T-cell (primary cell): ENCODE measurements at regions not wholly inside any gene's neighbourhood (a gene's known extent, or its start where the extent isn't known, plus 50 kb on each side); places are given as distances from the start of the nearest gene placed in this dataset.

ENCODE experiments used
- ATAC-seq, 4 experiments: fragments of 200-7000 bp in 3 of 4; fragments of 150-1000 bp in 1 of 4; cut with Tn5 transposase; replicated peaks in 1 of 4; 1 replicate in 3 of 4; 2 replicates in 1 of 4; pipeline ENCODE4 v1.10.0; 2021; ENCODE audit warnings: moderate library complexity in 3 of 4, mild to moderate bottlenecking in 2 of 4, moderate number of reproducible peaks in 1 of 4
- CTCF ChIA-PET, 2 donors: fragments of 300-600 bp; sonication (Branson Sonifier 250); formaldehyde crosslinking; loops; one replicate each; lab custom pipeline; 2022; ENCODE audit warnings: antibody characterized with exemption in 2 of 2; lab: Charles Lee
- POLR2A ChIA-PET, 2 donors: fragments of 300-600 bp; sonication (Branson Sonifier 250); formaldehyde crosslinking; loops; one replicate each; lab custom pipeline; 2022; ENCODE audit warnings: antibody characterized with exemption in 2 of 2; lab: Charles Lee
- DNase-seq, 35 experiments: peaks; one replicate each; pipeline versions ENCODE4 v3.0.0 to v3.0.0-alpha.2; 2013 to 2023
- H3K27ac ChIP-seq: one replicate; pipeline ENCODE4 v1.5.1; 2013; ENCODE audit warnings: low read length
- H3K27me3 ChIP-seq, 2 experiments: replicated peaks in 1 of 2; 1 replicate in 1 of 2; 2 replicates in 1 of 2; pipeline versions ENCODE4 v1.6.1 to v1.7.0; 2013; ENCODE audit warnings: low read length in 1 of 2, mixed read lengths in 1 of 2; ENCODE audit not compliant: control insufficient read depth in 2 of 2, insufficient read depth in 2 of 2; ENCODE audit errors: extremely low read depth in 1 of 2
- H3K36me3 ChIP-seq, 2 donors: 1 replicate in 1 of 2; 2 replicates in 1 of 2; pipeline versions ENCODE4 v1.6.1 to v1.7.0; 2013; ENCODE audit warnings: low read length in 1 of 2; ENCODE audit not compliant: control insufficient read depth in 2 of 2, insufficient read depth in 1 of 2; ENCODE audit errors: extremely low read depth in 1 of 2
- H3K4me1 ChIP-seq, 2 experiments: 1 replicate in 1 of 2; 2 replicates in 1 of 2; pipeline versions ENCODE4 v1.6.1 to v1.7.0; 2013; ENCODE audit warnings: low read length in 2 of 2, mixed read lengths in 1 of 2; ENCODE audit not compliant: insufficient read depth in 2 of 2, control insufficient read depth in 1 of 2; ENCODE audit errors: extremely low read depth in 1 of 2
- H3K4me3 ChIP-seq, 2 donors: 1 replicate in 1 of 2; 2 replicates in 1 of 2; pipeline versions ENCODE4 v1.5.1 to v1.7.0; 2013; ENCODE audit warnings: mild to moderate bottlenecking in 2 of 2, low read length in 1 of 2, moderate library complexity in 1 of 2; ENCODE audit not compliant: control insufficient read depth in 1 of 2; ENCODE audit errors: extremely low read depth in 1 of 2
- H3K9me3 ChIP-seq: 2 replicates; pipeline ENCODE4 v1.7.0; 2013
- H3K27ac Mint-ChIP-seq, 2 donors: one replicate each; pipeline ENCODE4 v1.8.0; 2020 to 2021; ENCODE audit warnings: mild to moderate bottlenecking in 2 of 2, mixed read lengths in 2 of 2
- H3K27me3 Mint-ChIP-seq, 2 donors: one replicate each; pipeline ENCODE4 v1.8.0; 2021 to 2022; ENCODE audit warnings: mixed read lengths in 2 of 2
- H3K36me3 Mint-ChIP-seq: one replicate; pipeline ENCODE4 v1.8.0; 2021; ENCODE audit warnings: mixed read lengths
- H3K4me1 Mint-ChIP-seq, 3 donors: one replicate each; pipeline ENCODE4 v1.8.0; 2020 to 2022; ENCODE audit warnings: mixed read lengths in 3 of 3, mild to moderate bottlenecking in 1 of 3
- H3K4me3 Mint-ChIP-seq, 3 donors: one replicate each; pipeline ENCODE4 v1.8.0; 2020 to 2022; ENCODE audit warnings: mild to moderate bottlenecking in 3 of 3, mixed read lengths in 3 of 3, moderate library complexity in 3 of 3
- H3K9me3 Mint-ChIP-seq, 3 donors: one replicate each; pipeline ENCODE4 v1.8.0; 2020 to 2022; ENCODE audit warnings: mixed read lengths in 3 of 3
- WGBS: methylation state at CpG from one replicate; pipeline ENCODE4 v1.1.5; 2013; ENCODE audit warnings: missing lambda C conversion rate; ENCODE audit not compliant: insufficient coverage; 5-methylcytosine and 5-hydroxymethylcytosine counted together

GRCh38 chr4:136526517-136526916 is 1005.8 kb downstream of the PCDH18 start:
- Histone ChIP-seq H3K9me3 (no peaks in the 10 kb centered on the region), H3K4me3 (no peak overlapping the region), H3K27ac (no peak overlapping the region), H3K36me3 (no peaks in the 10 kb centered on the region), H3K4me1 (no peaks in the 10 kb centered on the region), H3K27me3 (no peaks in the 10 kb centered on the region)
- Mint-ChIP-seq H3K4me3 (no peak overlapping the region), H3K9me3 (peaks cover 0 to 8% (median 0%) of the 10 kb centered on the region in 3 donors), H3K36me3 (no peaks in the 10 kb centered on the region), H3K27me3 (no peaks in the 10 kb centered on the region), H3K27ac (no peak overlapping the region), H3K4me1 (no peaks in the 10 kb centered on the region)
- WGBS = no CpG with 5 or more reads among the region's 2 CpGs
- ATAC-seq (no peak), DNase-seq (no peak)
- ChIA-PET CTCF (no interaction called here), POLR2A (no interaction called here)

GRCh38 chr4:136524039-136524438 is 1008.3 kb downstream of the PCDH18 start:
- H3K4me3 Mint-ChIP-seq = no peak overlapping the region
- ChIA-PET POLR2A (interaction anchor here in 1 of 2 donors (0.6 kb wide), 1 partner anchor 972 kb away, joined by 3 read pairs; no protein-coding TSS in a partner anchor), CTCF (no interaction called here)
- H3K4me1 Mint-ChIP-seq = no peaks in the 10 kb centered on the region
- no peak overlapping the region for H3K27ac ChIP-seq
- no peaks in the 10 kb centered on the region for H3K9me3 ChIP-seq
- H3K27me3 ChIP-seq = no peaks in the 10 kb centered on the region
- DNase-seq (no peak), ATAC-seq (no peak)
- 100% methylated on average over 1 of the region's 2 CpGs for WGBS
- no peaks in the 10 kb centered on the region for H3K36me3 Mint-ChIP-seq
- H3K27me3 Mint-ChIP-seq = no peaks in the 10 kb centered on the region
- H3K36me3 ChIP-seq = no peaks in the 10 kb centered on the region
- no peaks in the 10 kb centered on the region for H3K4me1 ChIP-seq
- H3K4me3 ChIP-seq = no peak overlapping the region
- no peak overlapping the region for H3K27ac Mint-ChIP-seq
- H3K9me3 Mint-ChIP-seq = peaks cover 4 to 11% (median 7%) of the 10 kb centered on the region in 3 donors

- POLR2A ChIA-PET = no interaction called here
- CTCF ChIA-PET = no interaction called here
- no peaks in the 10 kb centered on the region for H3K4me1 ChIP-seq
- DNase-seq = no peak
- H3K9me3 ChIP-seq = no peaks in the 10 kb centered on the region
- H3K4me1 Mint-ChIP-seq = no peaks in the 10 kb centered on the region
- H3K4me3 Mint-ChIP-seq = no peak overlapping the region
- no peaks in the 10 kb centered on the region for H3K36me3 ChIP-seq
- peaks cover 4 to 12% (median 10%) of the 10 kb centered on the region in 3 donors for H3K9me3 Mint-ChIP-seq
- 63% methylated on average over 2 of the region's 3 CpGs for WGBS
- ATAC-seq = no peak
- no peaks in the 10 kb centered on the region for H3K36me3 Mint-ChIP-seq
- no peaks in the 10 kb centered on the region for H3K27me3 Mint-ChIP-seq
- no peak overlapping the region for H3K27ac Mint-ChIP-seq
- no peak overlapping the region for H3K4me3 ChIP-seq
- no peak overlapping the region for H3K27ac ChIP-seq
- H3K27me3 ChIP-seq = no peaks in the 10 kb centered on the region
These were observed 1015.9 kb downstream of the PCDH18 start for GRCh38 chr4:136516371-136516770.

GRCh38 chr4:136505020-136505419 is 1027.3 kb downstream of the PCDH18 start:
- Mint-ChIP-seq H3K9me3 (peaks cover 12 to 26% (median 13%) of the 10 kb centered on the region in 3 donors), H3K4me1 (no peaks in the 10 kb centered on the region), H3K27me3 (no peaks in the 10 kb centered on the region), H3K36me3 (no peaks in the 10 kb centered on the region), H3K27ac (no peak overlapping the region), H3K4me3 (no peak overlapping the region)
- no peaks in the 10 kb centered on the region for H3K9me3 ChIP-seq
- no peak overlapping the region for H3K4me3 ChIP-seq
- ATAC-seq (no peak), DNase-seq (no peak)
- POLR2A ChIA-PET = no interaction called here
- H3K27ac ChIP-seq = no peak overlapping the region
- 43% methylated on average over 1 of the region's 1 CpG for WGBS
- H3K36me3 ChIP-seq = no peaks in the 10 kb centered on the region
- H3K4me1 ChIP-seq = no peaks in the 10 kb centered on the region
- CTCF ChIA-PET = no interaction called here
- no peaks in the 10 kb centered on the region for H3K27me3 ChIP-seq

- Mint-ChIP-seq H3K36me3 (no peaks in the 10 kb centered on the region), H3K4me3 (no peak overlapping the region), H3K27me3 (no peaks in the 10 kb centered on the region), H3K27ac (no peak overlapping the region), H3K9me3 (peaks cover 0 to 10% (median 6%) of the 10 kb centered on the region in 3 donors), H3K4me1 (no peaks in the 10 kb centered on the region)
- H3K27me3 ChIP-seq = no peaks in the 10 kb centered on the region
- DNase-seq (no peak), ATAC-seq (no peak)
- no peak overlapping the region for H3K4me3 ChIP-seq
- H3K9me3 ChIP-seq = no peaks in the 10 kb centered on the region
- H3K27ac ChIP-seq = no peak overlapping the region
- CTCF ChIA-PET = no interaction called here
- no peaks in the 10 kb centered on the region for H3K36me3 ChIP-seq
- H3K4me1 ChIP-seq = no peaks in the 10 kb centered on the region
- POLR2A ChIA-PET = no interaction called here
These were observed 1036.4 kb downstream of the PCDH18 start for GRCh38 chr4:136495851-136496250.

GRCh38 chr4:136495076-136495475 is 1037.2 kb downstream of the PCDH18 start:
- ChIA-PET CTCF (no interaction called here), POLR2A (no interaction called here)
- no peaks in the 10 kb centered on the region for H3K4me1 ChIP-seq
- H3K27ac ChIP-seq = no peak overlapping the region
- Mint-ChIP-seq H3K4me1 (no peaks in the 10 kb centered on the region), H3K4me3 (no peak overlapping the region), H3K27me3 (no peaks in the 10 kb centered on the region), H3K9me3 (peaks cover 2 to 9% (median 3%) of the 10 kb centered on the region in 3 donors), H3K36me3 (no peaks in the 10 kb centered on the region), H3K27ac (no peak overlapping the region)
- H3K4me3 ChIP-seq = no peak overlapping the region
- no peaks in the 10 kb centered on the region for H3K9me3 ChIP-seq
- no peak for DNase-seq
- no peaks in the 10 kb centered on the region for H3K36me3 ChIP-seq
- 74% methylated on average over 2 of the region's 3 CpGs for WGBS
- no peak for ATAC-seq
- no peaks in the 10 kb centered on the region for H3K27me3 ChIP-seq

GRCh38 chr4:136489101-136489500 is 1043.2 kb downstream of the PCDH18 start:
- CTCF ChIA-PET = no interaction called here

More at GRCh38 chr4:136489101-136489500, 1043.2 kb downstream of the PCDH18 start:
- Histone ChIP-seq H3K27ac (no peak overlapping the region), H3K36me3 (no peaks in the 10 kb centered on the region), H3K4me1 (no peaks in the 10 kb centered on the region), H3K9me3 (no peaks in the 10 kb centered on the region), H3K4me3 (no peak overlapping the region), H3K27me3 (no peaks in the 10 kb centered on the region)
- Mint-ChIP-seq H3K4me1 (no peaks in the 10 kb centered on the region), H3K4me3 (no peak overlapping the region), H3K36me3 (no peaks in the 10 kb centered on the region), H3K27ac (no peak overlapping the region), H3K27me3 (no peaks in the 10 kb centered on the region), H3K9me3 (peaks cover 0 to 16% (median 11%) of the 10 kb centered on the region in 3 donors)
- no peak for ATAC-seq
- POLR2A ChIA-PET = no interaction called here
- no peak for DNase-seq
- no CpG with 5 or more reads among the region's 4 CpGs for WGBS
